Glomerular endothelial cell (primary cell): ENCODE measurements at regions not wholly inside any gene's neighbourhood (a gene's known extent, or its start where the extent isn't known, plus 50 kb on each side); places are given as distances from the start of the nearest gene placed in this dataset.
"Not testable (repeated sequence)": the region's sequence is repeated elsewhere in the genome, so short reads cannot be mapped to it uniquely, and the experiment has no call there.

Source experiments
- DNase-seq: peaks from one replicate; pipeline ENCODE4 v3.0.0-alpha.2; 2011; ENCODE audit warnings: low read depth, low spot score; ENCODE audit errors: extremely low read depth

DNA sequence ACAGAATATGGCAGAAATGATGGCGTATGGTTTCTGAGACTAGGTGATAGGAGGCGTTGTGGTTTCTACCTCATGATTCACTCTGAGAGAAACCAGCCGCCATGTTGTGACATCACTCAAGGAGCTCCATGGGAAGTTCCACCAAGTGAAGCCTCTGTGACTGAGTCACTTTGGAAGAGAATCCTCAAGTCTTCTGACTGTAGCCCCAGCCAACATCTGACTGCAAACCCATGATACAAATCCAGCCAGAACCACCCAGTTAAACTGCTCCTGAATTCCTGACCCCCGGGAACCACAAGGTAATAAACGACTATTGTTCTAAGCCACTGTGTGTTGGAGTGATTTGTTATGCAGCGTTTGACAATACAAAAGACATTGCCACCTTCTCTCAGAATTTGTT is 91.1 kb upstream of the CARD11 start:
- no peak for DNase-seq

DNA sequence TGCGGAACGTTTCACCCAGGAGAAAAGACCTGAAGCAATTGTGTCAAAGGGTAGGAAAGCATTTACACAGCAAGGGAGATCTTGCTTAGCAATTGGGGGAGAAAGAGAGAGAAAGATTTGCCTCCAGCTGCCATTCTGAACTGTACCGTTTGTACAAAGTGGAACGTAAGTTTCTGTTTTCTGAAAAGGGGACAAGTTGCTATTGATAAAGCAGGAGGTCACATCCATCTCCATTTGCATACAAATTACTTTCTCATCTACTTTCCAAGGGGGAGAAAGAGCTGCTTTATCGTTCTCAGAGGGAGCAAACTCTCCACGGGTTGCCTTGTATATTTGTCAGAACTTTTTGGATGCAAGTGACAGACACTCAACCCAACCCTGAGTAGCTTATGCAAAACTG is 92.0 kb upstream of the CARD11 start:
- no peak for DNase-seq

GRCh38 chr7:3138206-3138605 is 94.5 kb upstream of the CARD11 start:
- DNase-seq: no peak

DNA sequence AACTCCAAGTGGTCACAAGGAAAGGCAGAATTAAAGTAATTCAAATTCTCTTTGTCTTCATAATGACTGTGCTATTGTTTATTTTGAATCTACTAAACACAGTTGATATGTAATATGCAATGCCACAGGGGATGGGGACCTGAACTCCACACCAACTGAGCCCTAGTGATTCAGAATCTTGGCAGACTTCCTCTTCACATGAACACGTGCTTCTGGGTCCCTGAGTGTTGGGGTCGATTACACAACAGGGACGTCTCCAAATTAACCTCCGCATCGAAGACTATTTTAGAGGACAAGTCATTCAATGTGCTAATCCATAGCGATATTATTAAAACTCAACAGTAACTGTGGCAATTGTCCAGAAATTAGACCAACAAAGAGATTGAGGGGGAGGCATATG is 95.3 kb upstream of the CARD11 start:
- no peak for DNase-seq

GRCh38 chr7:3140834-3141233 is 97.2 kb upstream of the CARD11 start:
- no peak for DNase-seq

GRCh38 chr7:3141326-3141725 is 97.7 kb upstream of the CARD11 start:
- DNase-seq: no peak

- no peak for DNase-seq
Observed at GRCh38 chr7:3143869-3144775, 100.5 kb upstream of the CARD11 start.

DNA sequence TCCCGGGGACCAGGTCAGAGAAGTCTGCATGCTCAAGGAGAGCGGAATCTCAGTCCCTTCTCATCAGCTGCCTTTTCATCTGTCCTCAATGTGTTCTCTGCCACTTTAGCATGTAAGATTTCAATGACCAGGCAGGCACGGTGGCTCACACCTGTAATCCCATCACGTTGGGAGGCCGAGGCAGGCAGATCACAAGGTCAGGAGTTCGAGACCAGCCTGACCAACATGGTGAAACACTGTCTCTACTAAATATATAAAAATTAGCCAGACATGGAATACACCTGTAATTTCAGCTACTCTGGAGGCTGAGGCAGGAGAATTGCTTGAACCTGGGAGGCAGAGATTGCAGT is 101.1 kb upstream of the CARD11 start:
- not testable (repeated sequence) for DNase-seq

DNA sequence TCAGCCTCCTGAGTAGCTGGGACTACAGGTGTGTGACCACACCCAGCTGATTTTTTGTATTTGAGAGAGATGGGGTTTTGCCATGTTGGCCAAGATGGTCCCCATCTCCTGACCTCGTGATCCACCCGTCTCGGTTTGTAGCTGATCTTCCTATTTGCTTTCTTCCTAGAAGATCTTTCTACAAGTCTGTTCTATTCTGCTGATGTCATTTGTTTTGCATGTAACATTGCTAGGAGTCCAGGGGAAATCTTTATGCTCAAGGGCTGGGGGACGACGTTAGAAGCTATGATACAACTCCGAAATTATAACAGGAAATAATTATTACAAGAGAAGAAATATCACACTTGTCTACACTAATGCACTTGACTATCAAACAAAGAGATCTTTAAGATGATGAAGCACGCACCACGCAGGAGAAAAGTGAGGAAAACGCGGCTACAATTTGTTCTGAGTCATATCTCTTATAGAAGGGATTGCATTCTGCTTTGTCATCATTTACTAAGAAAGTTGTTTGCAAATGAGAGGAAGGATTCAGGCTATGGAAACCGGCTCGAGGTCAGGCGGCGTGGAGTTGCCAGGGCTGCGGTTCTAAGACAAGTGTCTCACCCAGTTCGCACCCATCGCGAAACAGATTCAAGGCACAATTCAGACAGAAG is 103.0 kb upstream of the CARD11 start:
- no peak for DNase-seq

GRCh38 chr7:3148471-3148870 is 104.8 kb upstream of the CARD11 start:
- not testable (repeated sequence) for DNase-seq

- DNase-seq: no peak
Observed at GRCh38 chr7:3149231-3149995, 105.7 kb upstream of the CARD11 start.

DNA sequence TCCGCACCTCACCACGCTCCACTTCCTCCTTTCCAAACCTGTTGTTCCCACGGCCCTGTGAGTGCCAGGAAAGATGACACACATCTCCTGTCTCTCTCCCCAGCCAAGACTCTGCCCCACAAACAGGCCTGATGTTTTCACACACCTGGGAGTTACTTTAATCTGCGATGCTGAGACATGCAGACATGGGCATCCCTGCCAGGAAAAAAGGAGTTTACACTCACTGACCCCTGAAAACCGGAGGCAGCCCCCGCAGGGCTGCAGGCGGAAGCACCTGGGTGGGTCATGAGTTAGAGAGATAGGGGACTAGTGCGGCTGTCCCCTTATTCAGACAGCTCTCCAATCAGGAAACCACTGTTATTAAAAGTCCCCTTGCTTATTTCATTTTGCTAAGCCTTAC is 106.4 kb upstream of the CARD11 start:
- no peak for DNase-seq

DNA sequence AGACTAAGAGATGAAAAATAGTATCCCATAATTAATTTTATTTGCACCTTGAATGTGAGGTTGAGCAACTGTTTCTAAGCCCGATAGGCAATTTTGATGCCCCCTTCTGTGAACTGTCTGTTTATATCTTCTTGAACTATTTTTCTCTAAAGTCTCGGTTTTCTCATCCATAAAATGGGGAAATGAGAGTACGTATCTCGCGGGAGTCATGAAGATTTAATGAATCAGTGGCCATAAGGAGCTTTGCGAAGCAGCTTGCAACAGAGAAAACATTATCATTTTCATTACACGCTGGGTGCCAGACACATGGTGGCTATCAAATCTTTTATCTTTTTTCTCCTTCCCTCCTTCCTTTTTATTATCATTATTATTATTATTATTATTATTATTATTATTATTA is 108.1 kb upstream of the CARD11 start:
- no peak for DNase-seq

GRCh38 chr7:3152714-3153113 is 109.0 kb upstream of the CARD11 start:
- DNase-seq: no peak

DNA sequence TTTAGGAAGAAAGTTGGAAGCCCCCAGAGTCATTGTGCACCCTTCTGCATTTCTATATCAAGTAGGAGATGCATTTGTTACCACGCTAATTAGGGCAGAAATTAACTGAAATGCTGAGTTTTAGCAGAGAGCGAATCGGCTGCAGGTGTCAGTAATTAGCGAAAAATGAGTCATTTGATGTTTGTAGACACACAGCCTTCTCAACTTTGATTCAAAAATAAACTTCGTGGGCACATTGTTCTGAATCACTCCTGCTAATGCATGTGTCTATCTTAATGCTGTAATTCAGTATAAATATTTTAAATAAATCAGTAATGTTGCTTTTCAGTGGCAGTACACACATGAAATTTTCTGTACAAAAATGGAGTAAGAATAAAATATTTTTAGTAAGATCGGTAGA is 109.5 kb upstream of the CARD11 start:
- DNase-seq: no peak

DNA sequence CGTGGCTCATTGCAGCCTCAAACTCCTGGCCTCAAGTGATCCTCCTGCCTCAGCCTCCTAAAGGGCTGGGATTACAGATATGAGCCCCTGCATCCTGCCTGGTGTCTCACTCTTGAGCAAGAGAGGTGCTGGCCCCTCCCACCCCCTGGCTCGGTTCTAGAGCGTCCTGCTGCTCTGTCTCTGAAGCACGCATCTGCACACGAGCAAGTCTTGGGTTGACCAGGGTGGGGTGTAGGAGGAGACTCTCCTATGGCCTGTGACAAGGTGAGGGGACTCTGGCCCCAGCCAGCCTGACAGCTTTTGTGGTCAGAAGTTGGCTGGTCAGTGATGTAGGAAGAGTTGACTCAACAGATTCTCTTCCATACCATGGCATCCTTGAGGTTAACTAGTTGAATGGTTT is 110.7 kb upstream of the CARD11 start:
- DNase-seq: no peak

GRCh38 chr7:3154881-3155494 is 111.3 kb upstream of the CARD11 start:
- peak; percentile 18 for DNase-seq

GRCh38 chr7:3156508-3156907 is 112.8 kb upstream of the CARD11 start:
- DNase-seq: no peak

DNA sequence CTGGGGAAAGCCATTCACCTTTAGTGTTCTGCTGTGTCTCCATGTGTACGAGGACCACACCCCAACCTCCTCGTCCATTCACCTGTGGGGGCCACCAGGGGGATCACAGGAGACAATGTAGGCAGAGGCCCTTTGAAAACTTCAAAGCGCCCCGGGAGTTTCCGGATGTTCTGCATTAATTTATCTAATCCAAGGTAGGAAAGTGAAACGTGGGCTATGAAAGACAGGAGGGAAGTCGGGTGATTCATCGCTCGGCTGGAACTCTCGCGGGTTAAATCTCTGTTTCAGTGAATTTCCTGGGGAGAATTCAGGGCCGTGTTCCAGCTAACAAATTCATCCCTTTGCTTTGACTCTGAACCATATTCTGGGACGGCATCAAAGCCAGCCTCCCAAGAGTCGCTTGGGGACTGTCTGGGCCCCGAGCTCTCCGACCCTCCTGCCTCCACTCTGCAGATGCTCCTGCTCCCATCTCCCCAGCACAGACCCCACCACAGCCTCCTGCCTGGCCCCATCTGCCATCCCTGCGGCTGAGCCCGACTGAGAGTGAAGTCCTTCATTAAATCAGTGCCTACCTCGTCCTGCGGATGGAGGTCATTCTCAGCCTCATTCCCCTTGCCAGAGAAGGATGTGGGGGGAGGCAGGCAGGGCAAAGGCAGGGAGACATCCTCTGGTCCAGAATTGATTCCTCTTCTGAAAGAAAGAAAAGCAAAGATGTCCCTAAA is 114.1 kb upstream of the CARD11 start:
- DNase-seq: no peak

- no peak for DNase-seq
Observed at GRCh38 chr7:3158341-3158760, 114.7 kb upstream of the CARD11 start.

DNA sequence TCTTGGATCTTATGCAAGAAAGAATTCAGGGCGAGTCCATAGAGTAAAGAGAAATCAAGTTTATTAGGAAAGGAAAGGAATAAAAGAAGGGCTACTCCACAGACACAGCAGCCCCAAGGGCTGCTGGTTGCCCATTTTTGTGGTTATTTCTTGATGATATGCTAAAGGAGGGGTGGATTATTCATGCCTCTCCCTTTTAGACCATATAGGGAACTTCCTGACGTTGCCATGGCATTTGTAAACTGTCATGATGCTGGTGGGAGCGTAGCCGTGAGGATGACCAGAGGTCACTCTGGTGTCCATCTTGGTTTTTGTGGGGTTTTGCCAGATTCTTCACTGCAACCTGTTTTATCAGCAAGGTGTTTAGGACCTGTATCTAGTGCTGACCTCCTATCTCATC is 115.4 kb upstream of the CARD11 start:
- DNase-seq: no peak
